ENCODE measurements at regions not wholly inside any gene's neighbourhood (a gene's known extent, or its start where the extent isn't known, plus 50 kb on each side); places are given as distances from the start of the nearest gene placed in this dataset.

- TF ChIP-seq EZH2 (IDR thresholded peaks at IDR 0.05; ENCODE audit: insufficient read depth, poor library complexity, severe bottlenecking) (no peak), EZH2phosphoT487 (IDR thresholded peaks at IDR 0.05; ENCODE audit: insufficient read depth, low read depth) (no peak)
Measured at GRCh38 chr4:128371001-128371777, 83.6 kb upstream of the PGRMC2 start.

All from GM23248 (cell line).